Muscle of leg (tissue), 3 donors: ENCODE measurements at regions not wholly inside any gene's neighbourhood (a gene's known extent, or its start where the extent isn't known, plus 50 kb on each side); places are given as distances from the start of the nearest gene placed in this dataset.

Experiments used
- DNase-seq: peaks from one replicate; pipeline ENCODE4 v3.0.0; 2013
- H3K27ac ChIP-seq: one replicate; pipeline ENCODE4 v1.5.1; 2013; ENCODE audit warnings: mild to moderate bottlenecking, low read length, control low read depth
- H3K27me3 ChIP-seq: one replicate; pipeline ENCODE4 v1.6.1; 2013; ENCODE audit warnings: low read length; ENCODE audit not compliant: control insufficient read depth, insufficient read depth
- H3K36me3 ChIP-seq: one replicate; pipeline ENCODE4 v1.6.1; 2013; ENCODE audit warnings: low read length; ENCODE audit not compliant: control insufficient read depth, insufficient read depth
- H3K4me1 ChIP-seq: one replicate; pipeline ENCODE4 v1.6.1; 2013; ENCODE audit warnings: low read length; ENCODE audit not compliant: control insufficient read depth, insufficient read depth
- H3K4me3 ChIP-seq: one replicate; pipeline ENCODE4 v1.5.1; 2013; ENCODE audit warnings: low read length, control low read depth
- H3K9me3 ChIP-seq: replicated peaks from 2 replicates; pipeline ENCODE4 v1.6.1; 2013; ENCODE audit warnings: low read depth, low read length; ENCODE audit not compliant: control insufficient read depth
- WGBS: methylation state at CpG from one replicate; pipeline ENCODE4 v1.1.5; 2013; ENCODE audit warnings: missing lambda C conversion rate; ENCODE audit not compliant: insufficient coverage; 5-methylcytosine and 5-hydroxymethylcytosine counted together

DNA sequence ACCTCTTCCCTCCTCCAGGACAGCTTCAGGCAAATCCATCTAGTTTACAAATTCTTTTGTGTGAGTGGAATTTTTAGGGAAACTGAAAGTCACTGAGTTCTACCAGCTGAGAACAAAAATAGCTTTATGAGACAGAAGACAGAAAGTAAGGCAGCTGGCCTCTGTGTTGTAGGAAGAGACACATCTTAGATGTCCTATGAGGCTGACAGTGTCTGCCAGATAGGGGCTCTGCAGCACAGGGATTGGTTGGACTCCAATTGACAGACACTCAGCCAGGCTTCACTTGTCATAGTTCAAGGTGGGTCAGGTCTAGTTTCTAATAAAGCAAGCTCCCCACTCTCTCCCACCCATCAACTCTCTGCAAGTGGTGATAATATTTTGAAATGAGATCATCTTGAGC is 574.9 kb downstream of the CCSER2 start:
- Histone ChIP-seq H3K36me3 (no peaks in the 10 kb centered on the region), H3K9me3 (no peaks in the 10 kb centered on the region), H3K27ac (no peak overlapping the region), H3K4me1 (peaks cover 2% of the 10 kb centered on the region), H3K4me3 (no peak overlapping the region), H3K27me3 (no peaks in the 10 kb centered on the region)
- no peak for DNase-seq

GRCh38 chr10:84907461-84908009 is 579.1 kb downstream of the CCSER2 start:
- no peaks in the 10 kb centered on the region for H3K9me3 ChIP-seq
- WGBS, result no CpG with 5 or more reads among the region's 4 CpGs
- DNase-seq, result no peak
- peaks cover 2% of the 10 kb centered on the region for H3K4me1 ChIP-seq
- H3K27ac ChIP-seq, result no peak overlapping the region
- H3K27me3 ChIP-seq, result no peaks in the 10 kb centered on the region
- no peak overlapping the region for H3K4me3 ChIP-seq
- H3K36me3 ChIP-seq, result no peaks in the 10 kb centered on the region

DNA sequence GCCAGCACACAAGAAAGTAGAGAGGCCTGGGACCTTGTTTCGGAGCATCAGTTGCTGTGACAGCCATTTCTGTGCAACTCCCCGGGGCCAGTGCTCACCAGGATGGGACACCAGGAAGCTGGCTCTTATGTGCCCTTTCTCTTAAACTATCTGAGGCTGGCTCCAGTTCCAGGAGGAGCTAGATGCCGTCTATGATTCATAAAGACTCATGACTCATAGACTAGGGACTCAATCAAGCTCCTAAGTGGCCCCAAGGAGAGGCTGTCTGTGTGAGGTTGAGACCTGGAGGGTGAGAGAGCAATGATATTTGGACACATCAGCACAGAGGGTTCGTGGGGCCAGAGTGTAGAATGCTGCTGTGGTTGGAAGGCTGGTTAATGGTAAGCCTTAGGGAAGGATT is 580.1 kb downstream of the CCSER2 start:
- Histone ChIP-seq H3K27ac (no peak overlapping the region), H3K4me1 (peaks cover 2% of the 10 kb centered on the region), H3K4me3 (no peak overlapping the region), H3K36me3 (no peaks in the 10 kb centered on the region), H3K27me3 (no peaks in the 10 kb centered on the region), H3K9me3 (no peaks in the 10 kb centered on the region)
- DNase-seq, result no peak
- WGBS, result 65% methylated on average over 3 of the region's 4 CpGs

DNA sequence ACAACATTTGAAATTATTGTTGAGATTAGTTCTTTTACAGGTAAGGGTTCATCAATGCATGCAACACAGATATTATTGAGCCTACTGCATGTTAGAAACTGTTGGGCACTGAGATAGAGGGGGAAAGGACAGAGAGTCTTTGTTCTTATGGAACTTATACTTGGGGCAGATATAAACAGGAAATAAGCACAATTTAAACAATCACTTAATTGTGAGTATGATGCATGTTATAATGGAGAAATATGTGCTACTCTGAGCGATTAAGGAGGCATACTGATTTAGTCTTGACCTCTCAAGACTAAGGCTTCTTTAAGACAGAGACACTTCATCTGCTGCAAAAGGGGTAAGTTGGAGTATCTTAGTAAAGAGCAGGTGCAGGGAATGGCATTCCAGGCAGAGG is 593.3 kb downstream of the CCSER2 start:
- DNase-seq, result no peak
- WGBS, result 100% methylated on average over 1 of the region's 1 CpG
- Histone ChIP-seq H3K4me3 (no peak overlapping the region), H3K36me3 (no peaks in the 10 kb centered on the region), H3K9me3 (peaks cover 2% of the 10 kb centered on the region), H3K27ac (no peak overlapping the region), H3K4me1 (no peaks in the 10 kb centered on the region), H3K27me3 (no peaks in the 10 kb centered on the region)

GRCh38 chr10:84924131-84924530 is 595.7 kb downstream of the CCSER2 start:
- no peaks in the 10 kb centered on the region for H3K9me3 ChIP-seq
- no peaks in the 10 kb centered on the region for H3K4me1 ChIP-seq
- H3K27ac ChIP-seq, result no peak overlapping the region
- DNase-seq, result no peak
- no peak overlapping the region for H3K4me3 ChIP-seq
- H3K27me3 ChIP-seq, result no peaks in the 10 kb centered on the region
- no peaks in the 10 kb centered on the region for H3K36me3 ChIP-seq
- 93% methylated on average over 2 of the region's 2 CpGs for WGBS

DNA sequence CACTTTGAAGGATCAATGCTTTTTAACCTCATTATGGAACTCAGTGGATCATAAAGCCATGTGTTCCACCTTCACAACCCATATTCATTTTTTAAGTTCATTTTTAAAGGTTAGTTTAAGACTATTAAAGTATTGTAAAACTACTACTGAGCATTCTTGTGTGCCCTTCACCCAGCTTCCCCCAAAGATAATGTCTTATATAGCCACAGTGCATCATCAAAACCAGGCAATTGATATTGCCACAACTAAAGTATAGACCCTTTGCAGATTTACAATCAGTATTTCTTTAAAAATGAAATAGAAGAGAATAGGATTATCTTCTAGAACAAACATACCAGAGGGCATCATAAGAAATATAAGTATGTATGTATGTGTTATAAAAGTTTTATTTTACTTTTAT is 597.1 kb downstream of the CCSER2 start:
- Histone ChIP-seq H3K9me3 (no peaks in the 10 kb centered on the region), H3K36me3 (no peaks in the 10 kb centered on the region), H3K27ac (no peak overlapping the region), H3K27me3 (no peaks in the 10 kb centered on the region), H3K4me1 (no peaks in the 10 kb centered on the region), H3K4me3 (no peak overlapping the region)
- no peak for DNase-seq

DNA sequence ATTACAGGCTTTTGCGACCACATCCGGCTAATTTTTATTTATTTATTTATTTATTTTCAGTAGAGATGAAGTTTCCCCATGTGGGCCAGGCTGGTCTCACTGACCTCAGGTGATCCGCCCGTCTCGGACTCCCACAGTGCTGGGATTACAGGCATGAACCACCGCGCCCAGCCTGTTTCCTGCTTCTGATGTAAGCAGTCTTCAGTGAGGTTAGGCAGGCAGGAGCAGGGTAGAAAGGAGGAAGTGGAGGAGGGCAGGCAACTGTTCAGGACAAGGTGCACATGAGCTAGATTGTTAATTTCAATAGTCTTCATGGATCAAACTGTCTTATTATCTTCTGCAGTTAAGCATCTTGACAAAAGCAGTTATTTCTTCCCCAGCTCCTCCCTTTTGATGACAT is 605.0 kb downstream of the CCSER2 start:
- Histone ChIP-seq H3K36me3 (no peaks in the 10 kb centered on the region), H3K27ac (no peak overlapping the region), H3K4me1 (no peaks in the 10 kb centered on the region), H3K9me3 (no peaks in the 10 kb centered on the region), H3K4me3 (no peak overlapping the region), H3K27me3 (no peaks in the 10 kb centered on the region)
- WGBS, result 71% methylated on average over 3 of the region's 7 CpGs
- DNase-seq, result no peak

- DNase-seq, result no peak
- Histone ChIP-seq H3K27me3 (no peaks in the 10 kb centered on the region), H3K36me3 (no peaks in the 10 kb centered on the region), H3K4me1 (no peaks in the 10 kb centered on the region), H3K4me3 (no peak overlapping the region), H3K27ac (no peak overlapping the region), H3K9me3 (no peaks in the 10 kb centered on the region)
- WGBS, result 90% methylated on average over 3 of the region's 3 CpGs
Observed at GRCh38 chr10:84935772-84936171, 607.4 kb downstream of the CCSER2 start.

DNA sequence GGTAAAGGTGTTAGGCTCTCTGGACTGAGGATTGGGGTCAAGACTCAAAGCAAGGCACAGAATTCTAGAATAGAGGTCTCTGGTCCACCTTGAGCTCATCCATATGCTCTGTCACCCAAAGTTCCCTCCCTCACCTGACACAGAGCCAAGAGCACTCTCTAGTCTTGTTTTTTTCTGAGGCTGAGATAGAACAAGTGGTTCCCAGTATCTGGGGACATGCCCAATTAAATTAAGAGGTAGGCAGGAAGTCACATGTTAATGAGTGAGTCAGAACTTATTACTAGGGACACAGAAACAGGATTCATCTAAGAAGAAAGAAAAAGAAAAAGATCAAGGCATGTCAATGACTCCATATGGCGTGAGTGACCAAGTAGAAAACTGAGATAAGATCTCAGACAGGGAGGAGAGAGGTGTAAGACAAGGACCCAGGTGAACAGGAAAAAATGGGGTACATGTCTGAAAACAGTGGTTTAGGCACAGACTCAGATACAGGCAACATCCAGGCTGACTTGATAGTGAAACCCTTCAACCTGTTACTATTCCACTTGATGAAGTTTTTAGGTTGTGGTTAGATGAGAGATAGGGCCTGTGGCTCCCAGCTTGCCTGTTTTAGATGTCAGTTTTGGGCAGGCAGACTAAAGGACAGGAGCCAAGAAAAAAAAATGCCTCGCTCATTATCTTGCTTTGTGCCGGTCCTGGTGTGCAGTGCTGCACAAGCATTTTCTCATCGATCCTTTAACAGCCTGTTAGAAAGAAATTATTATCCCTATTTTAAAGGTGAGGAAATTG is 609.9 kb downstream of the CCSER2 start:
- Histone ChIP-seq H3K27me3 (no peaks in the 10 kb centered on the region), H3K4me3 (no peak overlapping the region), H3K36me3 (no peaks in the 10 kb centered on the region), H3K9me3 (no peaks in the 10 kb centered on the region), H3K27ac (no peak overlapping the region), H3K4me1 (no peaks in the 10 kb centered on the region)
- no peak for DNase-seq
- 92% methylated on average over 1 of the region's 4 CpGs for WGBS

DNA sequence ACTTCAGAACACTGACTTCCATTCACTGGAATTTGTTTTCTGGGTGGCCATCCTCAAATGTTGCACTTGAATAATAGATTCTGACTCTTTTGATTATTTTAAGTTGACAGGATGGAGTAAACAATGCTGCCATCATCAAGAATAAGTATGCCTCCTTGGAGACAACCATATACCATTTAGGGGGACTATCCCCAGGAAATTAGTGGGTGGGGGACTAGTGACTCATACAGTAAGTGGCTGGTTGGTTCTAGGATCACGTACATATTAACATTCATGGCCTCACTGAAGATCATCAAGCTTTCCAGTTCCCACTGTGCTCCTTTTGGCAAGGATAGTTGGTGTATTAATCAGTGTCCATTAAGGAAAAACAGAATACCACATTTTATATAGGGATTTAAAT is 615.2 kb downstream of the CCSER2 start:
- Histone ChIP-seq H3K4me3 (no peak overlapping the region), H3K27me3 (no peaks in the 10 kb centered on the region), H3K36me3 (no peaks in the 10 kb centered on the region), H3K27ac (no peak overlapping the region), H3K9me3 (no peaks in the 10 kb centered on the region), H3K4me1 (no peaks in the 10 kb centered on the region)
- DNase-seq, result no peak
- no CpG with 5 or more reads among the region's 1 CpG for WGBS

- no peak overlapping the region for H3K4me3 ChIP-seq
- H3K9me3 ChIP-seq, result no peaks in the 10 kb centered on the region
- no peak overlapping the region for H3K27ac ChIP-seq
- DNase-seq, result no peak
- WGBS, result no CpG with 5 or more reads among the region's 1 CpG
- no peaks in the 10 kb centered on the region for H3K36me3 ChIP-seq
- H3K4me1 ChIP-seq, result no peaks in the 10 kb centered on the region
- H3K27me3 ChIP-seq, result no peaks in the 10 kb centered on the region
Observed at GRCh38 chr10:84944187-84944586, 615.8 kb downstream of the CCSER2 start.
